Jurkat, Clone E6-1 (cell line): ENCODE measurements at regions not wholly inside any gene's neighbourhood (a gene's known extent, or its start where the extent isn't known, plus 50 kb on each side); places are given as distances from the start of the nearest gene placed in this dataset.
A peak's percentile ranks its signal among the peaks of the same experiment; 100 is the strongest.

Experiments used
- DNase-seq: peaks from one replicate; pipeline ENCODE4 v3.0.0-alpha.2; 2011; ENCODE audit warnings: low read depth, low spot score
- H3K4me3 ChIP-seq: 2 replicates; pipeline ENCODE4 v1.5.1; 2011; ENCODE audit warnings: mild to moderate bottlenecking, low read length, control low read depth, moderate library complexity

GRCh38 chr15:70351941-70352774 is 254.4 kb upstream of the TLE3 start:
- no peak for DNase-seq

GRCh38 chr15:70351391-70351790 is 253.7 kb upstream of the TLE3 start:
- DNase-seq = no peak
- no peak overlapping the region for H3K4me3 ChIP-seq

More at GRCh38 chr15:70351941-70352774, 254.4 kb upstream of the TLE3 start:
- no peak overlapping the region for H3K4me3 ChIP-seq

GRCh38 chr15:70348581-70349344 is 251.0 kb upstream of the TLE3 start:
- H3K4me3 ChIP-seq = 0 out of 2 replicates have a peak overlapping the region, but pooled peaks have one; percentile 7
- DNase-seq = peak; percentile 62

GRCh38 chr15:70348226-70348543 is 250.5 kb upstream of the TLE3 start:
- no peak for DNase-seq
- no peak overlapping the region for H3K4me3 ChIP-seq

GRCh38 chr15:70347321-70348225 is 249.9 kb upstream of the TLE3 start:
- DNase-seq = no peak

GRCh38 chr15:70345251-70346019 is 247.7 kb upstream of the TLE3 start:
- no peak overlapping the region for H3K4me3 ChIP-seq
- DNase-seq = no peak

More at GRCh38 chr15:70347321-70348225, 249.9 kb upstream of the TLE3 start:
- H3K4me3 ChIP-seq = no peak overlapping the region

- no peak for DNase-seq
Observed at GRCh38 chr15:70344666-70345065, 246.9 kb upstream of the TLE3 start.

GRCh38 chr15:70343961-70344621 is 246.4 kb upstream of the TLE3 start:
- DNase-seq = no peak
- H3K4me3 ChIP-seq = no peak overlapping the region

More at GRCh38 chr15:70344666-70345065, 246.9 kb upstream of the TLE3 start:
- no peak overlapping the region for H3K4me3 ChIP-seq

- no peak for DNase-seq
- no peak overlapping the region for H3K4me3 ChIP-seq
Observed at GRCh38 chr15:70342554-70343548, 245.1 kb upstream of the TLE3 start.

GRCh38 chr15:70342141-70342540 is 244.4 kb upstream of the TLE3 start:
- H3K4me3 ChIP-seq = no peak overlapping the region
- DNase-seq = no peak

GRCh38 chr15:70341566-70341965 is 243.8 kb upstream of the TLE3 start:
- no peak overlapping the region for H3K4me3 ChIP-seq
- DNase-seq = no peak

- no peak for DNase-seq
- no peak overlapping the region for H3K4me3 ChIP-seq
Observed at GRCh38 chr15:70340494-70340870, 242.8 kb upstream of the TLE3 start.

- no peak overlapping the region for H3K4me3 ChIP-seq
- DNase-seq = no peak
Observed at GRCh38 chr15:70339571-70340493, 242.1 kb upstream of the TLE3 start.

GRCh38 chr15:70337277-70338186 is 239.8 kb upstream of the TLE3 start:
- no peak for DNase-seq
- H3K4me3 ChIP-seq = no peak overlapping the region

GRCh38 chr15:70336425-70337009 is 238.8 kb upstream of the TLE3 start:
- H3K4me3 ChIP-seq = no peak overlapping the region
- no peak for DNase-seq
